Activated CD8-positive, alpha-beta memory T cell treated with anti-CD3 and anti-CD28 coated beads, Interleukin-2, amount 50 U/mL, for 48 hours (primary cell): ENCODE measurements at regions not wholly inside any gene's neighbourhood (a gene's known extent, or its start where the extent isn't known, plus 50 kb on each side); places are given as distances from the start of the nearest gene placed in this dataset.

ENCODE experiments used
- DNase-seq: peaks from one replicate; pipeline ENCODE4 v3.0.0-alpha.2; 2020

GRCh38 chr4:110780538-110780937 lies 157.7 kb upstream of the PITX2 start:
- DNase-seq, result no peak

GRCh38 chr4:110781944-110782343 lies 159.1 kb upstream of the PITX2 start:
- DNase-seq, result no peak

- DNase-seq, result no peak
These were observed 164.2 kb upstream of the PITX2 start for GRCh38 chr4:110787109-110787508.

GRCh38 chr4:110787707-110788106 lies 164.8 kb upstream of the PITX2 start:
- no peak for DNase-seq

- no peak for DNase-seq
These were observed 165.4 kb upstream of the PITX2 start for GRCh38 chr4:110788302-110788701.

- no peak for DNase-seq
These were observed 169.2 kb upstream of the PITX2 start for GRCh38 chr4:110792036-110792435.

GRCh38 chr4:110793381-110793801 lies 170.5 kb upstream of the PITX2 start:
- DNase-seq, result no peak

- DNase-seq, result no peak
These were observed 171.1 kb upstream of the PITX2 start for GRCh38 chr4:110793890-110794554.

- DNase-seq, result no peak
These were observed 173.1 kb upstream of the PITX2 start for GRCh38 chr4:110795971-110796370.

- no peak for DNase-seq
These were observed 174.6 kb upstream of the PITX2 start for GRCh38 chr4:110797486-110797885.

GRCh38 chr4:110798687-110799086 lies 175.8 kb upstream of the PITX2 start:
- no peak for DNase-seq

- no peak for DNase-seq
These were observed 176.3 kb upstream of the PITX2 start for GRCh38 chr4:110799211-110799610.

GRCh38 chr4:110801591-110801990 lies 178.7 kb upstream of the PITX2 start:
- DNase-seq, result no peak

GRCh38 chr4:110808351-110808878 lies 185.5 kb upstream of the PITX2 start:
- no peak for DNase-seq

GRCh38 chr4:110815950-110816349 lies 193.1 kb upstream of the PITX2 start:
- no peak for DNase-seq

- DNase-seq, result no peak
These were observed 193.5 kb upstream of the PITX2 start for GRCh38 chr4:110816367-110816766.

GRCh38 chr4:110821186-110821585 lies 198.3 kb upstream of the PITX2 start:
- no peak for DNase-seq

- DNase-seq, result no peak
These were observed 200.4 kb upstream of the PITX2 start for GRCh38 chr4:110823251-110823650.

GRCh38 chr4:110824344-110824743 lies 201.5 kb upstream of the PITX2 start:
- no peak for DNase-seq

GRCh38 chr4:110826656-110827055 lies 203.8 kb upstream of the PITX2 start:
- no peak for DNase-seq

GRCh38 chr4:110830461-110830860 lies 207.6 kb upstream of the PITX2 start:
- DNase-seq, result no peak

- DNase-seq, result no peak
These were observed 215.1 kb upstream of the PITX2 start for GRCh38 chr4:110837896-110838450.

GRCh38 chr4:110840221-110840654 lies 217.4 kb upstream of the PITX2 start:
- DNase-seq, result no peak

GRCh38 chr4:110848787-110849186 lies 225.9 kb upstream of the PITX2 start:
- no peak for DNase-seq

GRCh38 chr4:110849461-110849860 lies 226.6 kb upstream of the PITX2 start:
- no peak for DNase-seq
